Tibial nerve (tissue), 4 donors: ENCODE measurements at regions not wholly inside any gene's neighbourhood (a gene's known extent, or its start where the extent isn't known, plus 50 kb on each side); places are given as distances from the start of the nearest gene placed in this dataset.

Experiments used
- CTCF ChIP-seq, 5 experiments: fragments of 200-600 bp in 3 of 5; fragments of 450-650 bp in 2 of 5; sonication (generic) in 3 of 5; IDR thresholded peaks; one replicate each; pipeline ENCODE4 v1.5.1; 2016 to 2019; ENCODE audit warnings: antibody characterized with exemption in 5 of 5, mild to moderate bottlenecking in 3 of 5, moderate library complexity in 2 of 5
- EP300 ChIP-seq, 2 donors: sonication (generic); formaldehyde crosslinking; IDR thresholded peaks; one replicate each; pipeline ENCODE4 v1.6.1; 2017; ENCODE audit warnings: antibody characterized with exemption in 2 of 2, mild to moderate bottlenecking in 1 of 2
- POLR2A ChIP-seq, 2 donors: fragments of 450-650 bp; IDR thresholded peaks; one replicate each; pipeline ENCODE4 v1.6.1; 2017; ENCODE audit warnings: antibody characterized with exemption in 2 of 2, mild to moderate bottlenecking in 2 of 2, moderate library complexity in 2 of 2

- TF ChIP-seq CTCF (IDR thresholded peaks at IDR 0.05) (no peak), EP300 (IDR thresholded peaks at IDR 0.05) (no peak), POLR2A (IDR thresholded peaks at IDR 0.05) (no peak)
Measured at GRCh38 chr1:4969556-4970129, 315.2 kb downstream of the AJAP1 start.
